Skeletal muscle tissue (tissue), 3 donors: ENCODE measurements at regions not wholly inside any gene's neighbourhood (a gene's known extent, or its start where the extent isn't known, plus 50 kb on each side); places are given as distances from the start of the nearest gene placed in this dataset.
A peak's percentile ranks its signal among the peaks of the same experiment; 100 is the strongest.

Experiments
- H3K27ac ChIP-seq: one replicate; pipeline ENCODE4 v1.7.0; 2013; ENCODE audit warnings: mild to moderate bottlenecking, low read depth, low read length, inconsistent platforms
- H3K27me3 ChIP-seq, 3 donors: one replicate each; pipeline ENCODE4 v1.7.0; 2013; ENCODE audit warnings: low read length in 3 of 3; ENCODE audit not compliant: control insufficient read depth in 3 of 3, insufficient read depth in 3 of 3
- H3K36me3 ChIP-seq, 3 donors: one replicate each; pipeline ENCODE4 v1.7.0; 2013; ENCODE audit warnings: low read length in 3 of 3; ENCODE audit not compliant: control insufficient read depth in 3 of 3, insufficient read depth in 3 of 3
- H3K4me1 ChIP-seq, 3 donors: one replicate each; pipeline ENCODE4 v1.7.0; 2013; ENCODE audit warnings: low read length in 3 of 3, mild to moderate bottlenecking in 3 of 3; ENCODE audit not compliant: control insufficient read depth in 3 of 3, insufficient read depth in 3 of 3
- H3K4me3 ChIP-seq, 3 donors: one replicate each; pipeline ENCODE4 v1.7.0; 2013; ENCODE audit warnings: low read length in 3 of 3
- H3K9ac ChIP-seq, 3 donors: one replicate each; pipeline ENCODE4 v1.7.0; 2013; ENCODE audit warnings: low read length in 3 of 3, mild to moderate bottlenecking in 3 of 3, moderate library complexity in 2 of 3, low read depth in 1 of 3
- H3K9me3 ChIP-seq, 3 donors: one replicate each; pipeline ENCODE4 v1.7.0; 2013; ENCODE audit warnings: low read length in 3 of 3; ENCODE audit not compliant: control insufficient read depth in 3 of 3
- donor health status: Osteomylitis.

- peak overlapping the region; percentile 11 for H3K27ac ChIP-seq
- H3K36me3 ChIP-seq: no peaks in the 10 kb centered on the region
- H3K4me1 ChIP-seq: peaks cover 0 to 9% (median 4%) of the 10 kb centered on the region in 3 donors
- no peaks in the 10 kb centered on the region for H3K27me3 ChIP-seq
- no peaks in the 10 kb centered on the region for H3K9me3 ChIP-seq
- H3K4me3 ChIP-seq: no peak overlapping the region
- H3K9ac ChIP-seq: no peak overlapping the region
These were observed 693.2 kb upstream of the FTMT start for GRCh38 chr5:121158451-121158850.

GRCh38 chr5:121160591-121160990, 691.1 kb upstream of the FTMT start:
- no peak overlapping the region for H3K27ac ChIP-seq
- no peaks in the 10 kb centered on the region for H3K9me3 ChIP-seq
- H3K27me3 ChIP-seq: no peaks in the 10 kb centered on the region

GRCh38 chr5:121164632-121165031, 687.0 kb upstream of the FTMT start:
- H3K4me1 ChIP-seq: no peaks in the 10 kb centered on the region
- no peaks in the 10 kb centered on the region for H3K27me3 ChIP-seq
- H3K4me3 ChIP-seq: no peak overlapping the region
- H3K27ac ChIP-seq: no peak overlapping the region
- no peak overlapping the region for H3K9ac ChIP-seq
- H3K36me3 ChIP-seq: no peaks in the 10 kb centered on the region
- no peaks in the 10 kb centered on the region for H3K9me3 ChIP-seq

More at GRCh38 chr5:121160591-121160990, 691.1 kb upstream of the FTMT start:
- Histone ChIP-seq H3K36me3 (no peaks in the 10 kb centered on the region), H3K4me3 (no peak overlapping the region), H3K9ac (no peak overlapping the region), H3K4me1 (peaks cover 0 to 9% (median 4%) of the 10 kb centered on the region in 3 donors)

- H3K36me3 ChIP-seq: no peaks in the 10 kb centered on the region
- no peak overlapping the region for H3K27ac ChIP-seq
- no peak overlapping the region for H3K9ac ChIP-seq
- no peaks in the 10 kb centered on the region for H3K9me3 ChIP-seq
- H3K4me1 ChIP-seq: no peaks in the 10 kb centered on the region
- no peaks in the 10 kb centered on the region for H3K27me3 ChIP-seq
- H3K4me3 ChIP-seq: no peak overlapping the region
These were observed 680.3 kb upstream of the FTMT start for GRCh38 chr5:121171361-121171760.

GRCh38 chr5:121171834-121172233, 679.8 kb upstream of the FTMT start:
- Histone ChIP-seq H3K36me3 (no peaks in the 10 kb centered on the region), H3K9ac (no peak overlapping the region), H3K4me1 (no peaks in the 10 kb centered on the region), H3K9me3 (no peaks in the 10 kb centered on the region), H3K4me3 (no peak overlapping the region), H3K27ac (no peak overlapping the region), H3K27me3 (no peaks in the 10 kb centered on the region)

GRCh38 chr5:121174351-121174750, 677.3 kb upstream of the FTMT start:
- no peaks in the 10 kb centered on the region for H3K9me3 ChIP-seq
- no peak overlapping the region for H3K9ac ChIP-seq
- no peaks in the 10 kb centered on the region for H3K36me3 ChIP-seq
- H3K4me3 ChIP-seq: no peak overlapping the region
- H3K4me1 ChIP-seq: no peaks in the 10 kb centered on the region
- no peak overlapping the region for H3K27ac ChIP-seq
- H3K27me3 ChIP-seq: no peaks in the 10 kb centered on the region

GRCh38 chr5:121175986-121176385, 675.7 kb upstream of the FTMT start:
- Histone ChIP-seq H3K27ac (no peak overlapping the region), H3K9ac (no peak overlapping the region), H3K4me3 (no peak overlapping the region), H3K9me3 (no peaks in the 10 kb centered on the region), H3K4me1 (no peaks in the 10 kb centered on the region), H3K27me3 (no peaks in the 10 kb centered on the region), H3K36me3 (no peaks in the 10 kb centered on the region)

- no peak overlapping the region for H3K4me3 ChIP-seq
- H3K36me3 ChIP-seq: no peaks in the 10 kb centered on the region
- H3K27ac ChIP-seq: no peak overlapping the region
- no peaks in the 10 kb centered on the region for H3K9me3 ChIP-seq
- H3K4me1 ChIP-seq: no peaks in the 10 kb centered on the region
- H3K9ac ChIP-seq: no peak overlapping the region
- H3K27me3 ChIP-seq: no peaks in the 10 kb centered on the region
These were observed 668.7 kb upstream of the FTMT start for GRCh38 chr5:121182788-121183490.

- no peaks in the 10 kb centered on the region for H3K27me3 ChIP-seq
- no peak overlapping the region for H3K4me3 ChIP-seq
- no peaks in the 10 kb centered on the region for H3K9me3 ChIP-seq
- H3K9ac ChIP-seq: no peak overlapping the region
- H3K4me1 ChIP-seq: no peaks in the 10 kb centered on the region
- no peaks in the 10 kb centered on the region for H3K36me3 ChIP-seq
- H3K27ac ChIP-seq: no peak overlapping the region
These were observed 662.8 kb upstream of the FTMT start for GRCh38 chr5:121188849-121189248.

GRCh38 chr5:121189342-121190305, 662.1 kb upstream of the FTMT start:
- Histone ChIP-seq H3K9ac (no peak overlapping the region), H3K9me3 (no peaks in the 10 kb centered on the region), H3K27ac (no peak overlapping the region), H3K4me1 (no peaks in the 10 kb centered on the region), H3K4me3 (no peak overlapping the region), H3K27me3 (no peaks in the 10 kb centered on the region), H3K36me3 (no peaks in the 10 kb centered on the region)
